Natural killer cell (primary cell): ENCODE measurements at regions not wholly inside any gene's neighbourhood (a gene's known extent, or its start where the extent isn't known, plus 50 kb on each side); places are given as distances from the start of the nearest gene placed in this dataset.

Experiments
- ATAC-seq, 3 donors: fragments of 150-1000 bp in 2 of 3; fragments of 200-7000 bp in 1 of 3; cut with Tn5 transposase; 1 replicate in 1 of 3; 2 replicates in 2 of 3; pipeline ENCODE4 v1.10.0; 2021; ENCODE audit warnings: mild to moderate bottlenecking in 2 of 3, moderate library complexity in 2 of 3
- DNase-seq, 2 donors: peaks; one replicate each; pipeline versions ENCODE4 v3.0.0 to v3.0.0-alpha.2; 2013 to 2021; ENCODE audit warnings: mixed read lengths in 1 of 2
- H3K27ac ChIP-seq: one replicate; pipeline ENCODE4 v1.5.1; 2013; ENCODE audit warnings: mild to moderate bottlenecking, low read length
- H3K27me3 ChIP-seq: one replicate; pipeline ENCODE4 v1.6.1; 2013; ENCODE audit warnings: low read length; ENCODE audit not compliant: control insufficient read depth, insufficient read depth
- H3K36me3 ChIP-seq: one replicate; pipeline ENCODE4 v1.6.1; 2013; ENCODE audit warnings: low read length; ENCODE audit not compliant: control insufficient read depth, insufficient read depth
- H3K4me1 ChIP-seq: one replicate; pipeline ENCODE4 v1.6.1; 2013; ENCODE audit warnings: low read length; ENCODE audit not compliant: control insufficient read depth, insufficient read depth
- H3K4me3 ChIP-seq: one replicate; pipeline ENCODE4 v1.5.1; 2013; ENCODE audit warnings: low read length
- H3K9me3 ChIP-seq: one replicate; pipeline ENCODE4 v1.6.1; 2013; ENCODE audit warnings: low read length; ENCODE audit not compliant: control insufficient read depth, insufficient read depth
- H3K27ac Mint-ChIP-seq, 2 donors: one replicate each; pipeline ENCODE4 v1.8.0; 2022; ENCODE audit warnings: mild to moderate bottlenecking in 2 of 2, mixed read lengths in 2 of 2, moderate library complexity in 1 of 2
- H3K27me3 Mint-ChIP-seq, 2 donors: one replicate each; pipeline ENCODE4 v1.8.0; 2022; ENCODE audit warnings: low read depth in 2 of 2, mixed read lengths in 2 of 2
- H3K36me3 Mint-ChIP-seq: one replicate; pipeline ENCODE4 v1.8.0; 2022; ENCODE audit warnings: mixed read lengths
- H3K4me1 Mint-ChIP-seq, 2 donors: one replicate each; pipeline ENCODE4 v1.8.0; 2022; ENCODE audit warnings: mixed read lengths in 2 of 2
- H3K4me3 Mint-ChIP-seq: one replicate; pipeline ENCODE4 v1.8.0; 2022; ENCODE audit warnings: mild to moderate bottlenecking, moderate library complexity, mixed read lengths
- H3K9me3 Mint-ChIP-seq, 2 donors: one replicate each; pipeline ENCODE4 v1.8.0; 2022; ENCODE audit warnings: mixed read lengths in 2 of 2
- CTCF ChIP-seq: fragments of 200-600 bp; IDR thresholded peaks from one replicate; pipeline ENCODE4 v1.8.0; 2022; ENCODE audit warnings: antibody characterized with exemption
- WGBS: methylation state at CpG from one replicate; pipeline ENCODE4 v1.1.7; 2013; ENCODE audit warnings: missing lambda C conversion rate; ENCODE audit not compliant: insufficient coverage; 5-methylcytosine and 5-hydroxymethylcytosine counted together
- intact Hi-C: fragments of 100-400 bp; cut with micrococcal nuclease; formaldehyde crosslinking; loops from one replicate; pipeline ENCODE4 v1.14.2; 2022

- peaks cover 0 to under 1% of the 10 kb centered on the region in 2 donors for H3K9me3 Mint-ChIP-seq
- 59% methylated on average over 4 of the region's 6 CpGs for WGBS
- peaks cover 7 to 16% of the 10 kb centered on the region in 2 donors for H3K27me3 Mint-ChIP-seq
- intact Hi-C loops: no loop called here
- no peaks in the 10 kb centered on the region for H3K4me1 ChIP-seq
- no peaks in the 10 kb centered on the region for H3K9me3 ChIP-seq
- H3K27me3 ChIP-seq: no peaks in the 10 kb centered on the region
- no peaks in the 10 kb centered on the region for H3K36me3 Mint-ChIP-seq
- no peak overlapping the region for H3K27ac ChIP-seq
- H3K4me3 Mint-ChIP-seq: no peak overlapping the region
- no peak overlapping the region for H3K4me3 ChIP-seq
- no peaks in the 10 kb centered on the region for H3K4me1 Mint-ChIP-seq
- no peak for TF ChIP-seq CTCF
- ATAC-seq (no peak), DNase-seq (no peak)
- no peaks in the 10 kb centered on the region for H3K36me3 ChIP-seq
- no peak overlapping the region for H3K27ac Mint-ChIP-seq
These were observed 876.5 kb downstream of the EPHA4 start for GRCh38 chr2:220695397-220696279.

- Mint-ChIP-seq H3K27ac (no peak overlapping the region), H3K4me1 (no peaks in the 10 kb centered on the region), H3K9me3 (peaks cover under 1 to 3% of the 10 kb centered on the region in 2 donors), H3K36me3 (no peaks in the 10 kb centered on the region), H3K27me3 (peaks cover 3 to 16% of the 10 kb centered on the region in 2 donors), H3K4me3 (no peak overlapping the region)
- 91% methylated on average over 4 of the region's 6 CpGs for WGBS
- Histone ChIP-seq H3K4me1 (no peaks in the 10 kb centered on the region), H3K27me3 (no peaks in the 10 kb centered on the region), H3K36me3 (no peaks in the 10 kb centered on the region), H3K9me3 (no peaks in the 10 kb centered on the region), H3K27ac (no peak overlapping the region), H3K4me3 (no peak overlapping the region)
- intact Hi-C loops: no loop called here
- no peak for TF ChIP-seq CTCF
- DNase-seq (no peak), ATAC-seq (no peak)
These were observed 875.8 kb downstream of the EPHA4 start for GRCh38 chr2:220696280-220696669.

- H3K27ac ChIP-seq: no peak overlapping the region
- H3K36me3 ChIP-seq: no peaks in the 10 kb centered on the region
- DNase-seq: no peak
- TF ChIP-seq CTCF: no peak
- no peak overlapping the region for H3K4me3 Mint-ChIP-seq
- no peaks in the 10 kb centered on the region for H3K4me1 ChIP-seq
- H3K27me3 ChIP-seq: no peaks in the 10 kb centered on the region
- H3K4me3 ChIP-seq: no peak overlapping the region
- H3K27me3 Mint-ChIP-seq: peaks cover 3 to 16% of the 10 kb centered on the region in 2 donors
- H3K9me3 ChIP-seq: no peaks in the 10 kb centered on the region
- H3K9me3 Mint-ChIP-seq: peaks cover 2 to 3% of the 10 kb centered on the region in 2 donors
- H3K4me1 Mint-ChIP-seq: no peaks in the 10 kb centered on the region
- intact Hi-C loops: no loop called here
- WGBS: 77% methylated on average over 2 of the region's 2 CpGs
- H3K36me3 Mint-ChIP-seq: no peaks in the 10 kb centered on the region
- ATAC-seq: no peak
- H3K27ac Mint-ChIP-seq: no peak overlapping the region
These were observed 875.1 kb downstream of the EPHA4 start for GRCh38 chr2:220697011-220697410.
